Left ventricle myocardium inferior (tissue), 1 donor: ENCODE measurements at regions not wholly inside any gene's neighbourhood (a gene's known extent, or its start where the extent isn't known, plus 50 kb on each side); places are given as distances from the start of the nearest gene placed in this dataset.

Experiments used
- DNase-seq: peaks from one replicate; pipeline ENCODE4 v3.0.0-alpha.2; 2020
- H3K27ac ChIP-seq: fragments of 200-600 bp; replicated peaks from 2 replicates; pipeline ENCODE4 v1.8.0; 2021
- H3K27me3 ChIP-seq: fragments of 200-600 bp; 2 replicates; pipeline ENCODE4 v1.8.0; 2021; ENCODE audit warnings: low read depth
- H3K36me3 ChIP-seq: fragments of 200-600 bp; 2 replicates; pipeline ENCODE4 v1.8.0; 2021
- H3K4me1 ChIP-seq: fragments of 200-600 bp; 2 replicates; pipeline ENCODE4 v1.8.0; 2021
- H3K4me3 ChIP-seq: fragments of 200-600 bp; 2 replicates; pipeline ENCODE4 v1.8.0; 2021; ENCODE audit warnings: mild to moderate bottlenecking, moderate library complexity
- H3K9me3 ChIP-seq: fragments of 200-600 bp; replicated peaks from 2 replicates; pipeline ENCODE4 v1.8.0; 2021
- intact Hi-C: fragments of 100-400 bp; cut with micrococcal nuclease; formaldehyde crosslinking; loops from one replicate; pipeline ENCODE4 v1.11.0; 2022
- TF ChIP-seq, protein P1 (sequence below): fragments of 200-600 bp; IDR thresholded peaks from 2 replicates; pipeline ENCODE4 v1.8.0; 2021; ENCODE audit warnings: antibody characterized with exemption, mild to moderate bottlenecking, borderline replicate concordance
- donor health status: DM: no; HTN: yes; CAD: no; lungs with severe emphysema.

DNA sequence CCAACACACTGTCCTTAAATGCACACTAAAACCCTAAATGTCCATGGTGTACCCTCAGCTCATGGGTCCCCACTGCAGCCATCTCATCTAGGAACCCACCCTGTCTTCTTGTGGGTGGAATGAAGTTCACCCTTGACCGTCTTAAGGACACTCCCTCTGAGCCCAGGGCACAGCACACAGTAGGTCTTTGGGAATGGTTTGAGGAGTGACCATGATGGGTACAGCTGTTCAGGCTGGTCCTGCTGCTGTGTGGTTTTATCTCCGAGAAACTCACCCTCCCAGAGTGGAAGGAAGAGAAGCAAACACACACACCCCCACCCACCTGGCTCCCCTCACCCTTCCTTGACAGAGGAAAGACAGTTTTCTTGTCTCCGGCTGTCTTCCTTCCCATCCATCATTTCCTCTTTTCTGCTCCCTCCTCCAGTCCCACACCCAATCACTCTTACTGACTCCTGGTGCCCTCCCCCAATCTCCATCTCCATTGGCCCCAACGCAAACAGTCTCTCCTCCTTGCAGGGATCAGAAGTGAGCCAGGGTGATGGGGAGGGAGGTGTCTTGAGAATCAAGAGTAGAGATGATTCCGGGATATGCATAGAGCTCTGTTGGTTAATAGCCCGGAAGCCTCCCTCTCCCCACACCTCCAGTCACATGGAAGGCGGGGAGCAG lies 105.9 kb upstream of the LHX5 start:
- Histone ChIP-seq H3K9me3 (peaks cover 25% of the 10 kb centered on the region), H3K4me3 (no peak overlapping the region), H3K27ac (no peak overlapping the region), H3K27me3 (peaks cover 99% of the 10 kb centered on the region), H3K4me1 (no peaks in the 10 kb centered on the region), H3K36me3 (no peaks in the 10 kb centered on the region)
- intact Hi-C loops: no loop called here
- TF ChIP-seq, protein P1, sequence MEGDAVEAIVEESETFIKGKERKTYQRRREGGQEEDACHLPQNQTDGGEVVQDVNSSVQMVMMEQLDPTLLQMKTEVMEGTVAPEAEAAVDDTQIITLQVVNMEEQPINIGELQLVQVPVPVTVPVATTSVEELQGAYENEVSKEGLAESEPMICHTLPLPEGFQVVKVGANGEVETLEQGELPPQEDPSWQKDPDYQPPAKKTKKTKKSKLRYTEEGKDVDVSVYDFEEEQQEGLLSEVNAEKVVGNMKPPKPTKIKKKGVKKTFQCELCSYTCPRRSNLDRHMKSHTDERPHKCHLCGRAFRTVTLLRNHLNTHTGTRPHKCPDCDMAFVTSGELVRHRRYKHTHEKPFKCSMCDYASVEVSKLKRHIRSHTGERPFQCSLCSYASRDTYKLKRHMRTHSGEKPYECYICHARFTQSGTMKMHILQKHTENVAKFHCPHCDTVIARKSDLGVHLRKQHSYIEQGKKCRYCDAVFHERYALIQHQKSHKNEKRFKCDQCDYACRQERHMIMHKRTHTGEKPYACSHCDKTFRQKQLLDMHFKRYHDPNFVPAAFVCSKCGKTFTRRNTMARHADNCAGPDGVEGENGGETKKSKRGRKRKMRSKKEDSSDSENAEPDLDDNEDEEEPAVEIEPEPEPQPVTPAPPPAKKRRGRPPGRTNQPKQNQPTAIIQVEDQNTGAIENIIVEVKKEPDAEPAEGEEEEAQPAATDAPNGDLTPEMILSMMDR: no peak
- DNase-seq: no peak

DNA sequence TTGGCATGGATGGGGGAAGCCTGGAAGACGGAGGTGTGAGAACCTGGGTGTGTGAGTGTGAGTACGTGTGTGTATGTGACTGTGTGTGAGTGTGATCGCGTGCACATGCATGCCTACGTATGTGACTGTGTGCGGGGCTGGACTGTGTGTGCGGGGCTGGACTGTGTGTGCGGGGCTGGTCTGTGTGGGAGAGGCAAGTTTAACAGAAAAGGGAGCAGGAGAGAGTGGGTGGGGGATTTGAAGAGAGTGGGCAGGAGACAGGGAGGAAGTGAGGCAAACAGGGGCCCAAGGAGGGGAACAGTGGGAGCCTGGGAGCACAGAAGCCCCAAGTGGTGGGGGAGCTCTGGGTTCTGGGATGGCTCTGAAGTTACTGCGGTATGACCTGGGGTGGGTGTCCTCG lies 103.7 kb upstream of the LHX5 start:
- TF ChIP-seq, protein P1: no peak
- Histone ChIP-seq H3K4me3 (no peak overlapping the region), H3K27me3 (peaks cover 99% of the 10 kb centered on the region), H3K27ac (no peak overlapping the region), H3K36me3 (no peaks in the 10 kb centered on the region), H3K9me3 (peaks cover 8% of the 10 kb centered on the region), H3K4me1 (no peaks in the 10 kb centered on the region)
- intact Hi-C loops: no loop called here
- no peak for DNase-seq

DNA sequence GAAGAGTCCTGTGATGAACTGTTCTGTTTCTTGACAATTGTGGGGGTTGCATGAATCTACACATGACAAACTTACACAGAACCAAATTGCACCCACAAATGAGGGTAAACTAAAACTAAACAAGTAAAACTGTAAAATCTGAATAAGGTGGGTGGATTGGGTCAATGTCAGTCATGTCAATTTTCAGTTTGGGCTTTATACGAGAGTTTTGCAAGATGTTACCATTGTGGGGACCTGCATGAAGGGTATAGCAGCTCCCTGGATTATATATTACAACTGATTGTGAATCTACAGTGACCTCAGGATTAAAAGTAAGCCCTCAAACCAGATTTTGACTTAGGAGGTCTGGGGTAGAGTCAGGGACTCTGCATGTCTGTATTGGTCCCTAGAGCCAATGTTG lies 101.5 kb upstream of the LHX5 start:
- Histone ChIP-seq H3K9me3 (no peaks in the 10 kb centered on the region), H3K36me3 (no peaks in the 10 kb centered on the region), H3K27me3 (peaks cover 99% of the 10 kb centered on the region), H3K4me1 (no peaks in the 10 kb centered on the region), H3K27ac (no peak overlapping the region), H3K4me3 (no peak overlapping the region)
- TF ChIP-seq, protein P1: no peak
- no peak for DNase-seq
- intact Hi-C loops: no loop called here

DNA sequence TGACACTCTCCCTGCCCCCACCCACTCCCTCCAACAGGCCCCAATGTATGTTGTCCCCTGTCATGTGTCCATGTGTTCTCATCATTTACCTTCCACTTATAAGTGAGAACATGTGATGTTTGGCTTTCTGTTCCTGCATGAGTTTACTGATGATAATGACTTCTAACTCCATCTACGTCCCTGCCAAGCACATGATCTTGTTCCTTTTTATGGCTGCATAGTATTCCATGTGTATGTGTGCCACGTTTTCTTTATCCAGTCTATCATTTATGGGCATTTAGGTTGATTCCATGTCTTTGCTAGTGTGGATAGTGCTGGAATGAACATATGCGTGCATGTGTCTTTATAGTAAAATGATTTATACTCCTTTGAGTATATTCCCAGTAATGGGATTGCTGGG lies 100.0 kb upstream of the LHX5 start:
- TF ChIP-seq, protein P1: no peak
- Histone ChIP-seq H3K4me3 (no peak overlapping the region), H3K9me3 (no peaks in the 10 kb centered on the region), H3K4me1 (no peaks in the 10 kb centered on the region), H3K27ac (no peak overlapping the region), H3K27me3 (peaks cover 99% of the 10 kb centered on the region), H3K36me3 (no peaks in the 10 kb centered on the region)
- DNase-seq: no peak
- intact Hi-C loops: no loop called here

DNA sequence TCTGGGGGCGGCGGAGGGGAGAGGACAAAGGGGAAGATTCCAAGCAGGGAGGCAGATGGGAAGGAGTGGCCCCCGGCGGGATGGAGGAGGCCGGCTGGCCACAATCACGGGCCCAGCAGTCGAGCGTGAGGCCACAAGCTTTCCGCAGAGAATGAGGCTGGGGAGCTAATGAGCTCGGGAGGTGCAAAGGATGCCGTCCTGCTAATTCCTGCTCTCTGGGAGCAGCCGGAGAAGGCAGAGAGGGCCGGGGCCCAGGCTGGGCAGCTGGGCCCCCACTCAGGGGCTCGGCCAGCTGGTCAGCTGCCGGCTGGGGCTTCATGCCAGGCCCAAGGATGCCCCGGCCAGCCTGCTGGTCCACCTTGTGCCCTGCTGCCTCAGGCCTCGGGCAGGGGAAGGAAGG lies 98.1 kb upstream of the LHX5 start:
- Histone ChIP-seq H3K36me3 (no peaks in the 10 kb centered on the region), H3K4me3 (no peak overlapping the region), H3K27me3 (peaks cover 99% of the 10 kb centered on the region), H3K9me3 (no peaks in the 10 kb centered on the region), H3K27ac (no peak overlapping the region), H3K4me1 (no peaks in the 10 kb centered on the region)
- intact Hi-C loops: no loop called here
- TF ChIP-seq, protein P1: no peak
- DNase-seq: no peak

DNA sequence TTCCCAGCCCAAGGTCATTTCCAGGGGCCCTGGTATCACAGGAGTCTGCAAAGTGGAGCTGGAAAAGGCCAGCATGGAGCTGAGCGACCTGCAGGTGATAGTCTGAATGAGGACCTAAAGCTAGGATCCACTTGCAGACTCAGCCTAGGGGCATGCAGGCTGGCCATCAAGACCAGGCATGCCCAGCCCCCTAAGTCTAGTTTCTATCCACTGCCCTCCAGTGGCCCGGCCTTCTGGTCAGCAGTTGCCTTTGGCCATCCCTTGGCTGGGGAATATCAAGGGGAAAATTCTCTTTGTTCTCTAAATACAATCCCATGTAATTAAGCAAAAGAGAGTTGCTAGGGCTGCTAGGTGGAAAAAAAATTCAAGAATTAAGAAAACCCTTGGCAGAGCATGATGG lies 96.3 kb upstream of the LHX5 start:
- H3K27me3 ChIP-seq: peaks cover 99% of the 10 kb centered on the region
- TF ChIP-seq, protein P1: no peak

More for the DNA sequence above, 96.3 kb upstream of the LHX5 start:
- no peak for DNase-seq
- intact Hi-C loops: no loop called here
- H3K36me3 ChIP-seq: no peaks in the 10 kb centered on the region
- no peak overlapping the region for H3K4me3 ChIP-seq
- no peaks in the 10 kb centered on the region for H3K9me3 ChIP-seq
- no peak overlapping the region for H3K27ac ChIP-seq
- no peaks in the 10 kb centered on the region for H3K4me1 ChIP-seq
